GM18861 (cell line): ENCODE measurements at regions not wholly inside any gene's neighbourhood (a gene's known extent, or its start where the extent isn't known, plus 50 kb on each side); places are given as distances from the start of the nearest gene placed in this dataset.
"Not testable (repeated sequence)": the region's sequence is repeated elsewhere in the genome, so short reads cannot be mapped to it uniquely, and the experiment has no call there.

Experiments used
- ATAC-seq: cut with Tn5 transposase; IDR thresholded peaks from one replicate; pipeline ENCODE4 v1.9.1; 2021; ENCODE audit not compliant: unreplicated experiment

- ATAC-seq: no peak
Observed at GRCh38 chr1:223045164-223045957, 97.7 kb downstream of the TLR5 start.

- no peak for ATAC-seq
Observed at GRCh38 chr1:223046011-223046410, 97.0 kb downstream of the TLR5 start.

GRCh38 chr1:223046463-223046862, 96.6 kb downstream of the TLR5 start:
- ATAC-seq: not testable (repeated sequence)

GRCh38 chr1:223048026-223048425, 95.0 kb downstream of the TLR5 start:
- no peak for ATAC-seq

GRCh38 chr1:223052462-223052861, 90.6 kb downstream of the TLR5 start:
- ATAC-seq: no peak

- no peak for ATAC-seq
Observed at GRCh38 chr1:223052931-223053330, 90.1 kb downstream of the TLR5 start.

GRCh38 chr1:223056802-223057201, 86.2 kb downstream of the TLR5 start:
- no peak for ATAC-seq

- ATAC-seq: no peak
Observed at GRCh38 chr1:223057569-223058093, 85.4 kb downstream of the TLR5 start.
